IMR-90 (cell line): ENCODE measurements at regions not wholly inside any gene's neighbourhood (a gene's known extent, or its start where the extent isn't known, plus 50 kb on each side); places are given as distances from the start of the nearest gene placed in this dataset.

ENCODE experiments used
- ATAC-seq: fragments of 200-7000 bp; cut with Tn5 transposase; 2 replicates; pipeline ENCODE4 v1.9.1; 2020; ENCODE audit warnings: low read depth, mild to moderate bottlenecking, moderate library complexity
- BruUV-seq: library from RNA; stranded (reverse); fragments of 400-500 nt; replicated peaks from 2 replicates; lab custom pipeline; 2021; lab: Mats Ljungman, UMichigan
- CTCF ChIA-PET: fragments of 300-600 bp; formaldehyde crosslinking; extraction: SDS; loops from one replicate; lab custom pipeline; 2021; ENCODE audit warnings: antibody characterized with exemption; lab: Yijun Ruan, JAX
- POLR2A ChIA-PET: fragments of 300-600 bp; sonication (Branson Sonifier 250); formaldehyde crosslinking; loops from one replicate; lab custom pipeline; 2022; ENCODE audit warnings: antibody characterized with exemption; ENCODE audit not compliant: unreplicated experiment; lab: Charles Lee
- DNase-seq: peaks from one replicate; pipeline ENCODE4 v3.0.0; 2013
- H2AFZ ChIP-seq: replicated peaks from 2 replicates; pipeline ENCODE3; 2013; ENCODE audit warnings: low read length, mild to moderate bottlenecking; ENCODE audit not compliant: poor library complexity
- H2AK5ac ChIP-seq: 2 replicates; pipeline ENCODE4 v1.6.1; 2013; ENCODE audit warnings: low read depth, low read length, inconsistent platforms
- H2AK9ac ChIP-seq: replicated peaks from 2 replicates; pipeline ENCODE3; 2013; ENCODE audit warnings: mild to moderate bottlenecking, low read depth, low read length, moderate library complexity; ENCODE audit not compliant: poor library complexity
- H2BK120ac ChIP-seq: 2 replicates; pipeline ENCODE4 v1.6.1; 2013; ENCODE audit warnings: low read depth, low read length, inconsistent platforms
- H2BK15ac ChIP-seq: 3 replicates; pipeline ENCODE4 v1.6.1; 2013; ENCODE audit warnings: low read depth, low read length, inconsistent platforms
- H2BK20ac ChIP-seq: 2 replicates; pipeline ENCODE4 v1.6.1; 2013; ENCODE audit warnings: low read depth, mild to moderate bottlenecking, inconsistent platforms, low read length, moderate library complexity
- H2BK5ac ChIP-seq: 2 replicates; pipeline ENCODE4 v1.6.1; 2013; ENCODE audit warnings: mild to moderate bottlenecking, low read depth, low read length, inconsistent platforms; ENCODE audit not compliant: poor library complexity, severe bottlenecking
- H3K14ac ChIP-seq: replicated peaks from 2 replicates; pipeline ENCODE4 v1.6.1; 2013; ENCODE audit warnings: low read depth, low read length, inconsistent platforms
- H3K18ac ChIP-seq: 2 replicates; pipeline ENCODE4 v1.6.1; 2013; ENCODE audit warnings: low read depth, low read length, control low read depth
- H3K23ac ChIP-seq: 2 replicates; pipeline ENCODE4 v1.6.1; 2013; ENCODE audit warnings: low read depth, low read length, inconsistent platforms
- H3K27ac ChIP-seq: 2 replicates; pipeline ENCODE4 v1.5.1; 2013; ENCODE audit warnings: mild to moderate bottlenecking, control low read depth, low read length; ENCODE audit not compliant: insufficient read depth
- H3K27me3 ChIP-seq: 2 replicates; pipeline ENCODE4 v1.6.1; 2013; ENCODE audit warnings: low read length; ENCODE audit not compliant: control insufficient read depth, insufficient read depth
- H3K36me3 ChIP-seq: 2 replicates; pipeline ENCODE4 v1.6.1; 2013; ENCODE audit warnings: low read length, mixed read lengths; ENCODE audit not compliant: control insufficient read depth, insufficient read depth
- H3K4ac ChIP-seq: 2 replicates; pipeline ENCODE4 v1.6.1; 2013; ENCODE audit warnings: low read depth, low read length, inconsistent platforms
- H3K4me1 ChIP-seq: 2 replicates; pipeline ENCODE4 v1.6.1; 2013; ENCODE audit warnings: low read length, mixed read lengths; ENCODE audit not compliant: control insufficient read depth, insufficient read depth
- H3K4me2 ChIP-seq: 2 replicates; pipeline ENCODE4 v1.6.1; 2013; ENCODE audit warnings: low read depth, mild to moderate bottlenecking, control low read depth, low read length, moderate library complexity
- H3K4me3 ChIP-seq: 2 replicates; pipeline ENCODE4 v1.5.1; 2013; ENCODE audit warnings: low read depth, mild to moderate bottlenecking, control low read depth, low read length, moderate library complexity; ENCODE audit not compliant: insufficient read depth
- H3K56ac ChIP-seq: 2 replicates; pipeline ENCODE4 v1.6.1; 2013; ENCODE audit warnings: low read length, inconsistent platforms; ENCODE audit not compliant: insufficient read depth; ENCODE audit errors: extremely low read depth
- H3K79me1 ChIP-seq, 2 experiments: 2 replicates each; pipeline ENCODE4 v1.6.1; 2013; ENCODE audit warnings: low read length in 2 of 2, inconsistent platforms in 1 of 2, low read depth in 1 of 2
- H3K9ac ChIP-seq: 2 replicates; pipeline ENCODE4 v1.6.1; 2013; ENCODE audit warnings: low read depth, low read length, control low read depth
- H3K9me1 ChIP-seq: 2 replicates; pipeline ENCODE4 v1.6.1; 2013; ENCODE audit warnings: low read length, inconsistent platforms; ENCODE audit not compliant: insufficient read depth
- H3K9me3 ChIP-seq: 2 replicates; pipeline ENCODE4 v1.6.1; 2013; ENCODE audit warnings: low read length; ENCODE audit not compliant: control insufficient read depth, insufficient read depth
- H4K20me1 ChIP-seq: 2 replicates; pipeline ENCODE4 v1.6.1; 2013; ENCODE audit warnings: low read length, inconsistent platforms; ENCODE audit not compliant: insufficient read depth
- H4K5ac ChIP-seq: 2 replicates; pipeline ENCODE4 v1.6.1; 2013; ENCODE audit warnings: mild to moderate bottlenecking, low read depth, low read length, control low read depth
- H4K8ac ChIP-seq, 2 experiments: 2 replicates each; pipeline ENCODE4 v1.6.1; 2013; ENCODE audit warnings: low read depth in 2 of 2, low read length in 2 of 2, control low read depth in 1 of 2, inconsistent platforms in 1 of 2
- H4K91ac ChIP-seq: 2 replicates; pipeline ENCODE4 v1.6.1; 2013; ENCODE audit warnings: low read depth, low read length, inconsistent platforms; ENCODE audit not compliant: insufficient read depth
- BHLHE40 ChIP-seq: fragments of 150-350 bp; IDR thresholded peaks from 2 replicates; pipeline ENCODE4 v1.6.1; 2016; ENCODE audit warnings: mild to moderate bottlenecking, low read depth, low read length
- CEBPB ChIP-seq: IDR thresholded peaks from 2 replicates; pipeline ENCODE4 v1.6.1; 2012; ENCODE audit warnings: low read depth, low read length, improper control_type of control experiment
- CHD1 ChIP-seq: IDR thresholded peaks from 2 replicates; pipeline ENCODE4 v1.6.1; 2012; ENCODE audit warnings: low read depth, low read length, improper control_type of control experiment
- ELK1 ChIP-seq: fragments of 150-350 bp; IDR thresholded peaks from 2 replicates; pipeline ENCODE4 v1.6.1; 2016; ENCODE audit warnings: low read depth, mild to moderate bottlenecking, low read length, moderate library complexity, borderline replicate concordance
- MAFK ChIP-seq: IDR thresholded peaks from 2 replicates; pipeline ENCODE4 v1.6.1; 2012; ENCODE audit warnings: low read depth, low read length, improper control_type of control experiment
- MAZ ChIP-seq: IDR thresholded peaks from 2 replicates; pipeline ENCODE4 v1.6.1; 2012; ENCODE audit warnings: low read depth, mild to moderate bottlenecking, low read length, improper control_type of control experiment, moderate library complexity, borderline replicate concordance
- MXI1 ChIP-seq: IDR thresholded peaks from 2 replicates; pipeline ENCODE4 v1.6.1; 2012; ENCODE audit warnings: low read depth, mild to moderate bottlenecking, low read length, moderate library complexity, borderline replicate concordance
- NFE2L2 ChIP-seq: fragments of 150-350 bp; IDR thresholded peaks from 2 replicates; pipeline ENCODE4 v1.6.1; 2016; ENCODE audit warnings: low read depth, mild to moderate bottlenecking, low read length
- RCOR1 ChIP-seq: IDR thresholded peaks from 2 replicates; pipeline ENCODE4 v1.6.1; 2012; ENCODE audit warnings: mild to moderate bottlenecking, low read length, improper control_type of control experiment; ENCODE audit not compliant: insufficient replicate concordance
- SMC3 ChIP-seq: fragments of 150-350 bp; IDR thresholded peaks from 2 replicates; pipeline ENCODE4 v1.6.1; 2016; ENCODE audit warnings: low read depth, mild to moderate bottlenecking, antibody characterized with exemption, low read length, moderate library complexity
- WGBS, 2 experiments: methylation state at CpG; one replicate each; pipeline versions ENCODE4 v1.1.5 to v1.1.7; 2013; ENCODE audit warnings: missing lambda C conversion rate in 2 of 2; ENCODE audit not compliant: insufficient read length in 1 of 2; ENCODE audit errors: extremely low coverage in 2 of 2; 5-methylcytosine and 5-hydroxymethylcytosine counted together
- dilution Hi-C: fragments of 300-500 bp; cut with HindIII; formaldehyde crosslinking; loops from one replicate; pipeline ENCODE4 v1.14.3; 2018; ENCODE audit warnings: low sequenced_read_pairs; ENCODE audit not compliant: unreplicated experiment
- in situ Hi-C: fragments of 300-500 bp; cut with MboI; formaldehyde crosslinking; loops from 3 replicates; pipeline ENCODE4 v1.14.3; 2019; ENCODE audit warnings: low sequenced_read_pairs, inconsistent platforms, mixed read lengths
- intact Hi-C: fragments of 100-400 bp; cut with micrococcal nuclease; formaldehyde crosslinking; loops from 2 replicates; pipeline ENCODE4 v1.10.0; 2022
- TF ChIP-seq, protein P1 (sequence below): fragments of 150-350 bp; IDR thresholded peaks from 2 replicates; pipeline ENCODE4 v1.6.1; 2017; ENCODE audit warnings: mild to moderate bottlenecking, antibody characterized with exemption, low read length, low read depth

DNA sequence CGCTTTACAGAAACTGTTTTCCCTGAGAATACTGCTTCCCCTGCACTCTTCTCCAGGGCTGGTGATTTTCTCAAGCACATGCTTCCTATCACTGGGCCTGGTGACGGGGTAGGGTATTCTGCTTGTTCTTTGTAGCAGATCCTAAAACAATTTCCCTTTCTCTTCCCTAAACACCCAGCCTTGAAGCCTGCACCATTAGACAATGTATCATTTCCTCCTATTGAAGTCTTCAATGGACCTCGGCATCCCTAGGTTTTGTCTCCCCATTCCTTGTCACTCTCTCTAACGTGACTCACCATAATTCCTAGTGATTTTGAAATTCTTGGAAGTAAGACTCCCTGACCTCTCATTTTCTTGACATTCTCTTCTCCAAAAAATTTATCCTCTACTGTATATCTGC, 109.5 kb upstream of the GHITM start:
- DNase-seq, result no peak
- Histone ChIP-seq H4K20me1 (no peaks in the 10 kb centered on the region), H3K4ac (no peak overlapping the region), H3K79me1 (no peaks in the 10 kb centered on the region), H2BK5ac (no peak overlapping the region), H4K5ac (no peak overlapping the region), H3K56ac (no peak overlapping the region), H2BK120ac (no peak overlapping the region), H3K36me3 (no peaks in the 10 kb centered on the region), H2AFZ (no peak overlapping the region), H3K9ac (no peak overlapping the region), H3K27ac (no peak overlapping the region), H3K27me3 (no peaks in the 10 kb centered on the region), H2BK15ac (no peak overlapping the region), H2BK20ac (no peak overlapping the region), H3K4me2 (no peak overlapping the region), H2AK5ac (no peak overlapping the region), H3K9me1 (no peaks in the 10 kb centered on the region), H4K8ac (no peak overlapping the region), H3K4me1 (no peaks in the 10 kb centered on the region), H3K4me3 (no peak overlapping the region), H3K14ac (no peak overlapping the region), H3K18ac (no peak overlapping the region), H4K91ac (no peak overlapping the region), H3K23ac (no peak overlapping the region), H2AK9ac (no peak overlapping the region), H3K9me3 (no peaks in the 10 kb centered on the region)
- dilution Hi-C loops (no loop called here), intact Hi-C loops (no loop called here), in situ Hi-C loops (no loop called here)
- POLR2A ChIA-PET, result no interaction called here
- no TSS peak for BruUV-seq
- CTCF ChIA-PET, result no interaction called here
- WGBS, 2 experiments, result 67% methylated on average over 1 of the region's 4 CpGs; no CpG with 5 or more reads in 1 of the 2 experiments
- ATAC-seq, result no peak
- no peak for TF ChIP-seq ELK1
- no peak for TF ChIP-seq CEBPB
- TF ChIP-seq RCOR1, result no peak
- no peak for TF ChIP-seq SMC3
- TF ChIP-seq BHLHE40, result no peak
- TF ChIP-seq, protein P1, sequence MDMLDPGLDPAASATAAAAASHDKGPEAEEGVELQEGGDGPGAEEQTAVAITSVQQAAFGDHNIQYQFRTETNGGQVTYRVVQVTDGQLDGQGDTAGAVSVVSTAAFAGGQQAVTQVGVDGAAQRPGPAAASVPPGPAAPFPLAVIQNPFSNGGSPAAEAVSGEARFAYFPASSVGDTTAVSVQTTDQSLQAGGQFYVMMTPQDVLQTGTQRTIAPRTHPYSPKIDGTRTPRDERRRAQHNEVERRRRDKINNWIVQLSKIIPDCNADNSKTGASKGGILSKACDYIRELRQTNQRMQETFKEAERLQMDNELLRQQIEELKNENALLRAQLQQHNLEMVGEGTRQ, result no peak
- TF ChIP-seq NFE2L2, result no peak
- no peak for TF ChIP-seq MAZ
- no peak for TF ChIP-seq MXI1
- no peak for TF ChIP-seq MAFK
- no peak for TF ChIP-seq CHD1
